Esophagus squamous epithelium (tissue), 5 donors: ENCODE measurements at regions not wholly inside any gene's neighbourhood (a gene's known extent, or its start where the extent isn't known, plus 50 kb on each side); places are given as distances from the start of the nearest gene placed in this dataset.

Source experiments
- DNase-seq: peaks from one replicate; lab custom pipeline; 2025; lab: John Stamatoyannopoulos, UW
- H3K27ac ChIP-seq, 4 donors: fragments of 200-600 bp; sonication (generic); one replicate each; pipeline ENCODE4 v1.5.1; 2016 to 2019; ENCODE audit warnings: mild to moderate bottlenecking in 1 of 4
- H3K27me3 ChIP-seq, 4 donors: fragments of 200-600 bp; sonication (generic); 1 replicate in 3 of 4; 2 replicates in 1 of 4; pipeline versions ENCODE4 v1.5.1 to v1.6.0; 2017 to 2021; ENCODE audit warnings: antibody characterized with exemption in 1 of 4
- H3K36me3 ChIP-seq, 3 donors: fragments of 200-600 bp; sonication (generic); one replicate each; pipeline ENCODE4 v1.5.1; 2016 to 2019
- H3K4me1 ChIP-seq, 3 donors: fragments of 200-600 bp; sonication (generic); one replicate each; pipeline ENCODE4 v1.5.1; 2017 to 2019
- H3K4me3 ChIP-seq, 4 donors: fragments of 200-600 bp; sonication (generic); 1 replicate in 3 of 4; 2 replicates in 1 of 4; pipeline ENCODE4 v1.5.1; 2016 to 2019; ENCODE audit warnings: mild to moderate bottlenecking in 2 of 4, moderate library complexity in 1 of 4
- H3K9me3 ChIP-seq, 3 donors: fragments of 200-600 bp; sonication (generic); one replicate each; pipeline ENCODE4 v1.5.1; 2016 to 2019
- CTCF ChIP-seq, 6 experiments: fragments of 450-650 bp in 4 of 6; fragments of 200-600 bp in 2 of 6; sonication (generic) in 2 of 6; IDR thresholded peaks; one replicate each; pipeline ENCODE4 v1.5.1; 2016 to 2019; ENCODE audit warnings: antibody characterized with exemption in 6 of 6, mild to moderate bottlenecking in 4 of 6, moderate library complexity in 4 of 6
- POLR2A ChIP-seq, 4 donors: fragments of 450-650 bp; IDR thresholded peaks; one replicate each; pipeline ENCODE4 v1.6.1; 2017; ENCODE audit warnings: antibody characterized with exemption in 4 of 4, mild to moderate bottlenecking in 4 of 4, moderate library complexity in 3 of 4
- WGBS, 2 donors: methylation state at CpG; one replicate each; pipeline ENCODE4 v1.1.5; 2018; 5-methylcytosine and 5-hydroxymethylcytosine counted together
- intact Hi-C: fragments of 100-400 bp; cut with DNase I; formaldehyde crosslinking; loops from one replicate; pipeline ENCODE4 v1.15.0; 2022
- donor health status: DM: yes; HTN: yes; CAD: no.

GRCh38 chr4:180150818-180151217 lies 2092.4 kb upstream of the TENM3 start:
- TF ChIP-seq POLR2A (IDR thresholded peaks at IDR 0.05) (no peak), CTCF (IDR thresholded peaks at IDR 0.05) (peak in 2 of 6 experiments; percentile 6 to 33)
- H3K36me3 ChIP-seq = no peaks in the 10 kb centered on the region
- no peaks in the 10 kb centered on the region for H3K27me3 ChIP-seq
- no peak for DNase-seq
- H3K9me3 ChIP-seq = no peaks in the 10 kb centered on the region
- intact Hi-C loops = no loop called here
- H3K4me3 ChIP-seq = no peak overlapping the region
- WGBS, 2 donors = 27 to 30% methylated on average over 3 of the region's 3 CpGs
- H3K4me1 ChIP-seq = no peaks in the 10 kb centered on the region
- no peak overlapping the region for H3K27ac ChIP-seq

- intact Hi-C loops = no loop called here
- DNase-seq = no peak
- Histone ChIP-seq H3K36me3 (no peaks in the 10 kb centered on the region), H3K9me3 (no peaks in the 10 kb centered on the region), H3K27me3 (no peaks in the 10 kb centered on the region), H3K4me1 (no peaks in the 10 kb centered on the region), H3K4me3 (no peak overlapping the region), H3K27ac (no peak overlapping the region)
- 76 to 80% methylated on average over 3 of the region's 3 CpGs for WGBS, 2 donors
- TF ChIP-seq POLR2A (IDR thresholded peaks at IDR 0.05) (no peak), CTCF (IDR thresholded peaks at IDR 0.05) (no peak)
Measured at GRCh38 chr4:180152831-180153230, 2090.4 kb upstream of the TENM3 start.

GRCh38 chr4:180153587-180153986 lies 2089.6 kb upstream of the TENM3 start:
- Histone ChIP-seq H3K4me1 (no peaks in the 10 kb centered on the region), H3K36me3 (no peaks in the 10 kb centered on the region), H3K27me3 (no peaks in the 10 kb centered on the region), H3K4me3 (no peak overlapping the region), H3K9me3 (no peaks in the 10 kb centered on the region), H3K27ac (no peak overlapping the region)
- intact Hi-C loops = no loop called here
- TF ChIP-seq POLR2A (IDR thresholded peaks at IDR 0.05) (no peak), CTCF (IDR thresholded peaks at IDR 0.05) (no peak)
- no peak for DNase-seq
- WGBS, 2 donors = 91 to 93% methylated on average over 5 of the region's 5 CpGs

- no peak for DNase-seq
- Histone ChIP-seq H3K4me3 (no peak overlapping the region), H3K9me3 (no peaks in the 10 kb centered on the region), H3K27me3 (no peaks in the 10 kb centered on the region), H3K4me1 (no peaks in the 10 kb centered on the region), H3K27ac (no peak overlapping the region), H3K36me3 (no peaks in the 10 kb centered on the region)
- TF ChIP-seq POLR2A (IDR thresholded peaks at IDR 0.05) = no peak
- TF ChIP-seq CTCF (IDR thresholded peaks at IDR 0.05) = no peak
- 86 to 88% methylated on average over 1 of the region's 1 CpG for WGBS, 2 donors
- intact Hi-C loops = no loop called here
Measured at GRCh38 chr4:180156684-180157083, 2086.5 kb upstream of the TENM3 start.

- Histone ChIP-seq H3K9me3 (no peaks in the 10 kb centered on the region), H3K27ac (no peak overlapping the region), H3K27me3 (no peaks in the 10 kb centered on the region), H3K4me3 (no peak overlapping the region), H3K36me3 (no peaks in the 10 kb centered on the region), H3K4me1 (no peaks in the 10 kb centered on the region)
- WGBS, 2 donors = 46 to 53% methylated on average over 8 of the region's 8 CpGs
- no peak for TF ChIP-seq POLR2A (IDR thresholded peaks at IDR 0.05)
- TF ChIP-seq CTCF (IDR thresholded peaks at IDR 0.05) = no peak
- DNase-seq = no peak
- intact Hi-C loops = no loop called here
Measured at GRCh38 chr4:180160195-180160983, 2082.8 kb upstream of the TENM3 start.
